GM19438 (cell line): ENCODE measurements at regions not wholly inside any gene's neighbourhood (a gene's known extent, or its start where the extent isn't known, plus 50 kb on each side); places are given as distances from the start of the nearest gene placed in this dataset.
"Not testable (repeated sequence)": the region's sequence is repeated elsewhere in the genome, so short reads cannot be mapped to it uniquely, and the experiment has no call there.

Experiments
- ATAC-seq: cut with Tn5 transposase; IDR thresholded peaks from one replicate; pipeline ENCODE4 v1.9.1; 2021; ENCODE audit warnings: low read depth; ENCODE audit not compliant: unreplicated experiment

- ATAC-seq: no peak
Observed at GRCh38 chr15:59904450-59905135, 99.5 kb upstream of the FOXB1 start.

GRCh38 chr15:59896663-59897074 lies 107.4 kb upstream of the FOXB1 start:
- ATAC-seq: no peak

DNA sequence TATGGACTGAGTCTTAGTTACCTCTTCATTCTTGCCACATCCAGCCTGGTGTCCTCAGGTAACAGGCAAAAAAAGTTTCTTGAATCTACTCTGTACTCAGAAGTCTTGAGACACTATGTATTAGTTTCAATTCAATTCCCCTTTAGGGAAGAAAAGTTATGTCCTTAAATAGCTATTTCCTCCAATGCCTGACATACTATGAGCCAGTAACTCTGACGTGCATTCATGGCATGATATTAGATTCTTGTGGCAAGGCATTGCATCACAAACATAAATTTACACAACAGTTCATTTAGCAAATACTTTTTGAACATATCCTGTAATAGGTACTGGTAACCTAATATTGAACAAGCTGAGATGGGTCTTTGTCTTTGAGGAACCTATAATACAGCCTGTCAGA lies 109.3 kb upstream of the FOXB1 start:
- ATAC-seq: no peak

DNA sequence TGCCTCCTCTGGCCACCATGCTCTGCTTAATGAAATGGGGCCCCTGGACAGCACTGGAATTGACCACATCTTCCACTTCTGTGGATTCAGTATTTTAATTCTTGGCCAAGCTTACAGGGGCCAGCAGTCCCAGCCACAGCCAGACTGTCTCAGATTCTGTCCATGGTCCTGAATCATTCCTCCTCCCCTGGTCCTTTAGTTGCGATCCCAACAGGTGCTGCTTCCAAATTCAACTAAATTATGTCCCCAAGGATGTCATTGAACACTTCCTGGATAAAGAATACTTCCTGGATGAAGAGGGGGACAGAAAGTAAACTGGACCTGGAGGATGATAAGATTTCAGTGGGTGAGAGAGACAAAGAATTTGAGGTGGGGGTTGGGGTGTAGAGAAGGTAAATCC lies 111.1 kb upstream of the FOXB1 start:
- ATAC-seq: no peak

DNA sequence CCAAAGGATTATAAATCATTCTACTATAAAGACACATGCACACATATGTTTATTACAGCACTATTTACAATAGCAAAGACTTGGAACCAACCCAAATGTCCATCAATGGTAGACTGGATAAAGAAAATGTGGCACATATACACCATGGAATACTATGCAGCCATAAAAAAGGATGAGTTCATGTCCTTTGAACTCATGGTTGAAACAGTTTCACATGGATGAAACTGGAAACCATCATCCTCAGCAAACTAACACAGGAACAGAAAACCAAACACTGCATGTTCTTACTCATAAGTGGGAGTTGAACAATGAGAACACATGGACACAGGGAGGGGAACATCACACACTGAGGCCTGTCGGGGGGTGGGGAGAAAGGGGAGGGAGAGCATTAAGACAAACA lies 116.2 kb upstream of the FOXB1 start:
- not testable (repeated sequence) for ATAC-seq

GRCh38 chr15:59887211-59887610 lies 116.9 kb upstream of the FOXB1 start:
- ATAC-seq: no peak

- ATAC-seq: no peak
Observed at GRCh38 chr15:59886441-59886840, 117.7 kb upstream of the FOXB1 start.

DNA sequence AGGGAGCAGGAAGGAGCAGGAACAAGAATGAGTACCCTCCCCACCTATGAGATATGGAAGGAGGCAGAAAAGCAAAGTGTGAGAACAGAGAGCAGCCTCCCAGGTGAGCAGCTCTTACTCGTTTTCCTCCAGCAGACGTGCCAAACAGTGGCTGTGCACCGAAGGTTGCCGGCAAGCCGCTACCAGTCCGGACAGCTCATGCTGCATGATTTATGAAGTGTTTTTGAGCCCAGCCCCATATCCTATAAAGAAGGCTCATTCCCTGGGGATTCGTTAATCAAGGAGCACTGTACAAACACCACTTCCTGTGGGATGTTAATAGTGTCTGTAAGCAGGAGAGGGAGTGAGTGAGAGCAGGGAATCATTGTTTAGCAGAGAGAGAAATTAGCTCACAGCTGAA lies 118.3 kb upstream of the FOXB1 start:
- no peak for ATAC-seq

DNA sequence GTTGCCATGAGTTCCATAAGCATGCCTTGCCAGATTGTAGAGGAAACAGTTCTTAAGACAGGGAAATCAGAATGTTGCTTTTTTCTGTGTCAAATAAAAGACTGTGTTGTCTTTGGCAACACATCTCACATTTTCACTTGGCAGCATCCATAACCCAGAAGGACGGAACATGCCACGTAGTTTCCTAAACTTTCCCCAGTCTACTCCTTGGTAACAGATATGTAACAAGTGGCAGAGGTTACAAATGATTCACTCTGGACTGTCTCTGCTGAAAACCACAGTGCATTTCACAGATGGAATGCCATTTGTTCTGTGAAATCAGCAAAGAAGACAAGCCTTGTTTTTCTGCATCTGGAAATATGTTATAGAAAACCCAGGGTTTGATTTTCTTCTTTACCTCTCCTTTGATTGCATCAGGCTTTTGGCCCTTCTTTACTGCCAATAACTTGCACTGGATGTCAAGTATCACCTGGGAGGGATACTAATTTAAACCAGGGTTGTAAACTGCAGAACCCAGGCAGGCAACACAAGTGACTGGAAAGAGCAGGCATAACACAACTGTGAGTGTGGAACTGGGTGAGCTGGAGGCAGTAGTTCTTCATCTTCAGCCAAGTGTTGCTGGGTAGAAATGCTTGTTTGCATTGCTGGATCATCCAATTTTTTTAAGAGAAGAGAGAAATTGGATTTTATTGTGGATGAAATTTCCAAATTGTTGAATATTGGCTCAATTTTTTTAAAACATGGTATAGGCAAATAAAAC lies 124.4 kb upstream of the FOXB1 start:
- no peak for ATAC-seq

GRCh38 chr15:59876140-59876539 lies 128.0 kb upstream of the FOXB1 start:
- no peak for ATAC-seq

- no peak for ATAC-seq
Observed at GRCh38 chr15:59873644-59874272, 130.4 kb upstream of the FOXB1 start.

DNA sequence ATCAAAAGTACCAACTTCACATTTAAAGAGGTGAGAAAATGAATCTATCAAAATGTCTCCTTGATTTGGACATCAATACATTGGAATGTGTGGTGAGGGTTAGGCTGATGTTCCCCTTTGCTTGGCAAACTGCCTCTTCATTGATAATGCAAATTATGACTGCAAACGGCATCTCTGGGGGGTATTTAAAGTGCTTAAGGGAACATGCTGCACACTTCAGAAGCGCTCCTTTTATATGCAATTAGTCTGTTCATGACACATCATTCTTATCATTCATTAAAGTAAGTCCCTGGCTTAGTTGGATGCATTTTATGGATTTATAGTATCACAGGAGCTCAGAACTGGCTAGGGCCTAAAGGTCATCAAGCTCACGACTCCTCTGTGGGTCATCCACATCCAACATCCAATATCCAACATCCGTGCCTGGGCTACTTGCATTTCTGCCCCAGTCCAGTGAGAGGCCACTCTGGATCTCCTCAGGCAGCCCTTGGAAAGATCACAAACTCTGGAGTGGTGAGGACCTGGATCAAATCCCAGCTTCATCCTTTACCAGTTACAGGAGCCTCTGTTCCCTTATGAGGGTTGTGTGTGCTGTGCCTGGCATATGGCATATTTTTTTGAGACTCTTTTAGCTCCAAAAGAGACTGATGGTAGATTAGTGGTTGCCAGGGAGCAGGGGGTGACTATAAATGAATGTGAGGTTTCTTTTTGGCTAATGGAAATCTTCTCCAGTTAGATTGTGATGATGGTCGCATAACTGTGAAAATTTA lies 136.8 kb upstream of the FOXB1 start:
- no peak for ATAC-seq

DNA sequence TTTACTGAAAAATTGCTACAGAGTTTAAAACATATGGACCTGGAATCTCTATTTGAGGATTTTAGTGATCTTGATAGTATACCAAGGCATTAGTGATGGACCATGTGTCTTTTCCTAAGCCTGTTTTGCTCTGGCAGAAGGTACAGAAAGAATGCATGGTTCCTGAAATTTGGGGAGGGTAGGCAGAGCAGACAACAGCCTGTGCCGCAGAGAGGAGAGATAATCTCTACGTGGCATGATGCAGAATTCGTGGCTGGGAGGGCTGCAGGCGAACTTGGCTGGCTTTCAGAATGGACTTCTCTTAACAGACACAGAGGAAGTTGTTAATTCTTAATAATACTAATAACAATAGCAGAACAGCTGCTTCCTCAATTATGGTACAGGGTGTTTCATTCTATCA lies 137.5 kb upstream of the FOXB1 start:
- no peak for ATAC-seq

DNA sequence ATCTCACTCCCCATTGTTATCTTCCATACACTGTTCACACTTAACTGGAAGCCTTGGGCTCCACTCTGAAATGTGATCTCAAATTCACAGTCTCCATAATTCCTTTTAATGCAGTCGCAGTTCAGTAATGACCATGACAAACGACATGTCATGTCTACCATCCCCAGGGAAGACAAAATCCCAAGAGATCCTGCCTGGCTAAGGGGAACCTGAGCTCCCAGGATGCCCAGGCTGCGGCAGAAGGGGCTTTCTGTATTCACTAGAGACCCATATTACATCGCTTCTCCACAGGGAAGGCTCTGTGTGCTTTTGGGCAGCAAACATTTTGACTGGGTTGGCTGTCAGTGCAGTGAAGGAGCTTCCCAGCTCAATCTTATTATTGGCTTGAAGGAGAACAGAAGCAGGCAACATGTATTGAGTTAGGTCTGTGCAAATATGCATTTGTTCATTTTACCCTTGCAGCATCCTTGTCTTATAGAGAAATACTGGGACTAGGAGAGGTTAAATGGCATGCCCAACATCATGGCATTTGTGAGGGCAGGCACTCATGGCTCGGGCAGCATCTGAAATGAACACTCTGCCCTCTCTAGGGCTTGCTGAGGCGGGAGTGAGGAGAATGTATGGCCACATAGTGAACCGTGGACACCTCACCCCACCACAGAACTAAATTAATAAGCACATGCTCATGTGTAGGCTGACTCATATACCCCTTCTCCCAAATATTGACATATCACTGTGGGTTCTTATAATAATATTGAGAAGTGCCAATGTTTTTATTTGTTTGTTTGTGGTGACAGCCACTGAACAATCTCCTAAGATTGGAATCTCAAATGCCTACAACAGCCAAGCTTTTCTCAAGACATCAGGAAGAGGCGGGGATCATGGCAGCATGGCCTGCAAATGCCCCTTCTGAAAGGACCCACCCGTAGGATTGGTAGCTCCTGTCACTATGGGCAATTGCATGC lies 141.6 kb upstream of the FOXB1 start:
- ATAC-seq: no peak

DNA sequence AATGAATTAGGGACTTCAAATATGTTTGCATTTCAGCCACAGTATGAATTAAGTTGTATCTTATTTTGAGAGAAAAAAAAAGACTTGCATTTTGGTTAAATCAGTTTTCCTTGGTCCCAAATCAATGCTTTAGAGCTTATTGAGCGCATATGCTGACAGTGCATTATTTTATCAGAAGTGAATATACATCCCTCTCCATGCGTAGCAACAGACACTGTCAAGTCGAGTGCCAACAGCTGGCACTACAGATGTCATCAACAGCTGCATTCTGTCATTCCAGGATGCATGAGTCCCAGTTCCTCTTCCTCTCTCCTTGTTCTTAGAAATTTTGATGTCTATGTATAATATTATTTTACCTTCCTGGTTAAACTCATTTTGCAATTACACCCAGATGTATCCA lies 156.1 kb upstream of the FOXB1 start:
- ATAC-seq: no peak

GRCh38 chr15:59845942-59846499 lies 156.9 kb upstream of the BNIP2 start:
- no peak for ATAC-seq

GRCh38 chr15:59843609-59844008 lies 154.5 kb upstream of the BNIP2 start:
- no peak for ATAC-seq

DNA sequence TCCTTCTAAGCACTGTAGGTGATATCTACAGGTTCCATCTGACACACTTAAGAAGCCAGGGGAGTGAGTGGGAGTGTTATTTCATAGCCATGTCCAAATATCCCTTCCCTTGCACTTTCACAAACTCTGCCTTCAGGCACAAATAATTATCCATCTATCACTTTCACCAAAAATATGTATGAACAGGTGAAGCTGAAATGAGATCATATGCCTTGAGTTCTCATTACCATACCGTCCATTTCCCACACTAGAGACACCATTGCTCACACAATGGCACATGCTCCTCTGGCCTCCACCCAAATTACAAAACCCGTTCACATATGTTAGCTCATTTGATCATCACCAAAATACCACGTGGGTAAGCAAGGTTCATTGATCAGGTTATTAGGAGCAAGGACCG lies 151.9 kb upstream of the BNIP2 start:
- ATAC-seq: no peak

- ATAC-seq: no peak
Observed at GRCh38 chr15:59839906-59840305, 150.8 kb upstream of the BNIP2 start.

- ATAC-seq: no peak
Observed at GRCh38 chr15:59838900-59839299, 149.8 kb upstream of the BNIP2 start.
